ENCODE measurements at regions not wholly inside any gene's neighbourhood (a gene's known extent, or its start where the extent isn't known, plus 50 kb on each side); places are given as distances from the start of the nearest gene placed in this dataset.

- no peak for TF ChIP-seq CTCF (optimal IDR thresholded peaks at IDR 0.05 in 1 of 3, IDR thresholded peaks at IDR 0.05 in 1 of 3, conservative IDR thresholded peaks at IDR 0.05 in 1 of 3; ENCODE audit: extremely low read depth in 1 of 3, insufficient read depth in 2 of 3, low read length in 3 of 3)
- no peak for TF ChIP-seq EZH2 (IDR thresholded peaks at IDR 0.05; ENCODE audit: low read length)
Observed at GRCh38 chr9:108759835-108760234, 96.0 kb downstream of the ACTL7B start.

Data from keratinocyte (primary cell).